ENCODE measurements at regions not wholly inside any gene's neighbourhood (a gene's known extent, or its start where the extent isn't known, plus 50 kb on each side); places are given as distances from the start of the nearest gene placed in this dataset.
A peak's percentile ranks its signal among the peaks of the same experiment; 100 is the strongest.

DNA sequence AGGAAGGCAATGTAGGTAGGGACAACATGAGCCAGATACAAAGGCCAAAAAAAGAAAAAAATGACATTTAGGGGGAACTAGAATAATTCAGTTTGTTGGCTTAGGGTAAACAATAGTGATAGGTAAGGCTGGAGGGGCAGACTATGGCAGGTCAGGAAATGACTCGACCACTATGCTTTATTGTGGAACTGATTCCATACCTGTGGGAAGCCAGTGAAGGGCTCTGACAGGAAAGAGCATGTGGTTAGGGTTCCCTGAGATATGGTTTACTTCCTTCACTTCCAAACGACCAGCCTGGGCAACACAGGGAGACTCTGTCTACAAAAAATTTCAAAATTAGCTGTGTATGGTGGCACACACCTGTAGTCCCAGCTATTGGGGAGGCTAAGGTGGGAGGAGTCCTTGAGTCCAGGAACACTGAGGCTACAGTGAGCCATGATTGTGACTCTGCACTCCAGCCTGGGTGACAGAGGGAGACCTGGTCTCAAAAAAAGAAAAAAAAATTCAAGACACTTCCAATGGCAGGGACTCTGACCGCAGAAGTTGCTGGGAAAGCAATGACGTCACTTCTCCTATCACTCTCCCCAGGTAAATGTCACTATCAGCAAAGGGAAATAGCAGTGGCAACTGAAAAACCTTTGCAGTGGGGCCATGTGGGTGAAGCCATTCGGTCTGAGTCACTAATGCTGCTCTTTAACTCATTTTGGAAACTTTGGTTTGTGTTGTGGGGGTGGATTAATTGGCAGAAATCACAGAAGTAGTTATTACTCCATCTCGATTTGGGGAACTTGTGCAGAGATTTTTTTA is 192.8 kb upstream of the TSC22D1 start:
- H3K4me1 Mint-ChIP-seq (ENCODE audit: low read depth), result peaks cover 29% of the 10 kb centered on the region
- H3K27me3 Mint-ChIP-seq (ENCODE audit: low read depth), result no peaks in the 10 kb centered on the region
- ATAC-seq, result peak; percentile 82
- no peaks in the 10 kb centered on the region for H3K9me3 Mint-ChIP-seq
- no peaks in the 10 kb centered on the region for H3K36me3 Mint-ChIP-seq (ENCODE audit: insufficient read depth)
- DNase-seq, result peak; percentile 17
- no peak overlapping the region for H3K4me3 Mint-ChIP-seq

GRCh38 chr13:44768239-44768638 is 192.1 kb upstream of the TSC22D1 start:
- ATAC-seq, result peak; percentile 53 to 64
- no peak overlapping the region for H3K4me3 Mint-ChIP-seq
- no peaks in the 10 kb centered on the region for H3K27me3 Mint-ChIP-seq (ENCODE audit: low read depth)
- H3K4me1 Mint-ChIP-seq (ENCODE audit: low read depth), result peaks cover 29% of the 10 kb centered on the region
- H3K9me3 Mint-ChIP-seq, result no peaks in the 10 kb centered on the region
- no peaks in the 10 kb centered on the region for H3K36me3 Mint-ChIP-seq (ENCODE audit: insufficient read depth)
- DNase-seq, result peak; percentile 21

DNA sequence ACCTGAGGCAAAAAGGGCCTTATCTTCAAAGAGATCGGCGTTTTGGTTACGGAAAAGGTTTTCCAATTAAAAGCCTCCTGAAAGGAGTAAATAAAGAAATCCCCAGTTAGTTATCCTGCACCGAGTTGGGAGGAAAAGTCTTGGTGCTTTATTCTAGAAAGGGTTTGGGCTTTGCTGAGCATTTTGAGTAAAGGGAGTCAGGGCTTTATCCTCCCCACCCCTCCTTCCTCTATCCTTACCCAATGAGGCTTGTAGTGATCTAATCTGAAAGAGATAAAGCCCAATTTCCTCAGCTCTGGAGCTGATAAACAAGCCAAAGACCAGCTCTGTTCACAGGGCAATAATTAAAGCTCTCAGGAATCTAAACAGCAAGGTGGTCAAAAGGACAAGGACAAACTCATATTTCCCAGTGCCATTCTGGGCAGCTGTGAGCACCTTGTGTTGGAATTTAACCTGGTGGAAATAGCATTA is 188.9 kb upstream of the TSC22D1 start:
- peaks cover 2% of the 10 kb centered on the region for H3K27me3 Mint-ChIP-seq (ENCODE audit: low read depth)
- H3K4me1 Mint-ChIP-seq (ENCODE audit: low read depth), result peaks cover 26% of the 10 kb centered on the region
- H3K9me3 Mint-ChIP-seq, result no peaks in the 10 kb centered on the region
- ATAC-seq (no peak), DNase-seq (no peak)
- no peaks in the 10 kb centered on the region for H3K36me3 Mint-ChIP-seq (ENCODE audit: insufficient read depth)
- no peak overlapping the region for H3K4me3 Mint-ChIP-seq

- Mint-ChIP-seq H3K4me3 (no peak overlapping the region), H3K4me1 (ENCODE audit: low read depth) (peaks cover 22% of the 10 kb centered on the region), H3K27me3 (ENCODE audit: low read depth) (peaks cover 2% of the 10 kb centered on the region), H3K9me3 (no peaks in the 10 kb centered on the region), H3K36me3 (ENCODE audit: insufficient read depth) (no peaks in the 10 kb centered on the region)
- DNase-seq, result no peak
- ATAC-seq, result no peak
Observed at GRCh38 chr13:44764302-44764692, 188.2 kb upstream of the TSC22D1 start.

GRCh38 chr13:44763615-44764301 is 187.6 kb upstream of the TSC22D1 start:
- H3K9me3 Mint-ChIP-seq, result no peaks in the 10 kb centered on the region
- no peaks in the 10 kb centered on the region for H3K36me3 Mint-ChIP-seq (ENCODE audit: insufficient read depth)
- DNase-seq, result no peak
- H3K4me1 Mint-ChIP-seq (ENCODE audit: low read depth), result peaks cover 22% of the 10 kb centered on the region
- H3K4me3 Mint-ChIP-seq, result no peak overlapping the region
- peaks cover 2% of the 10 kb centered on the region for H3K27me3 Mint-ChIP-seq (ENCODE audit: low read depth)
- no peak for ATAC-seq

DNA sequence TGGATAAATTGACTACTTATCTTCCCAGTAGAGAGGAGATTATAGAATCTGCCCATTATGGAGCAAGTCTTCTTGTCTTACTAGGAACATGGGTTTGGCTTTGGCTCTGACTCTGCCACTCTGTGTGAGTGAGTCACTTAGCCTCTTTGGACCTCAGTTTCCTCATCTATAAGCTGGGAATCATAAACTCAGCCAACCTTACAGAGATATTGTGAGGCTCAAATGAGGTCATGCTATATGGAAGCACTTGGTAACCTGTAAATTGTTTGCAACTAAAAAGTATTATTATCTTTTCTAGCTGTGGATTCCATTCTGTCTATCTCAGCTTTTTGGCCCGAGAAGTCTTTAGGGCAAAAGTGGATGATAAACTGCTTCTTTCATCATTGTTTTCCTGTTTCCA is 186.8 kb upstream of the TSC22D1 start:
- DNase-seq (no peak), ATAC-seq (no peak)
- no peaks in the 10 kb centered on the region for H3K36me3 Mint-ChIP-seq (ENCODE audit: insufficient read depth)
- peaks cover 2% of the 10 kb centered on the region for H3K27me3 Mint-ChIP-seq (ENCODE audit: low read depth)
- no peak overlapping the region for H3K4me3 Mint-ChIP-seq
- H3K9me3 Mint-ChIP-seq, result no peaks in the 10 kb centered on the region
- peaks cover 17% of the 10 kb centered on the region for H3K4me1 Mint-ChIP-seq (ENCODE audit: low read depth)

GRCh38 chr13:44760434-44760833 is 184.3 kb upstream of the TSC22D1 start:
- no peak overlapping the region for H3K4me3 Mint-ChIP-seq
- H3K36me3 Mint-ChIP-seq (ENCODE audit: insufficient read depth), result no peaks in the 10 kb centered on the region
- H3K9me3 Mint-ChIP-seq, result no peaks in the 10 kb centered on the region
- H3K4me1 Mint-ChIP-seq (ENCODE audit: low read depth), result peaks cover 12% of the 10 kb centered on the region
- peaks cover 2% of the 10 kb centered on the region for H3K27me3 Mint-ChIP-seq (ENCODE audit: low read depth)
- ATAC-seq, result no peak
- no peak for DNase-seq

DNA sequence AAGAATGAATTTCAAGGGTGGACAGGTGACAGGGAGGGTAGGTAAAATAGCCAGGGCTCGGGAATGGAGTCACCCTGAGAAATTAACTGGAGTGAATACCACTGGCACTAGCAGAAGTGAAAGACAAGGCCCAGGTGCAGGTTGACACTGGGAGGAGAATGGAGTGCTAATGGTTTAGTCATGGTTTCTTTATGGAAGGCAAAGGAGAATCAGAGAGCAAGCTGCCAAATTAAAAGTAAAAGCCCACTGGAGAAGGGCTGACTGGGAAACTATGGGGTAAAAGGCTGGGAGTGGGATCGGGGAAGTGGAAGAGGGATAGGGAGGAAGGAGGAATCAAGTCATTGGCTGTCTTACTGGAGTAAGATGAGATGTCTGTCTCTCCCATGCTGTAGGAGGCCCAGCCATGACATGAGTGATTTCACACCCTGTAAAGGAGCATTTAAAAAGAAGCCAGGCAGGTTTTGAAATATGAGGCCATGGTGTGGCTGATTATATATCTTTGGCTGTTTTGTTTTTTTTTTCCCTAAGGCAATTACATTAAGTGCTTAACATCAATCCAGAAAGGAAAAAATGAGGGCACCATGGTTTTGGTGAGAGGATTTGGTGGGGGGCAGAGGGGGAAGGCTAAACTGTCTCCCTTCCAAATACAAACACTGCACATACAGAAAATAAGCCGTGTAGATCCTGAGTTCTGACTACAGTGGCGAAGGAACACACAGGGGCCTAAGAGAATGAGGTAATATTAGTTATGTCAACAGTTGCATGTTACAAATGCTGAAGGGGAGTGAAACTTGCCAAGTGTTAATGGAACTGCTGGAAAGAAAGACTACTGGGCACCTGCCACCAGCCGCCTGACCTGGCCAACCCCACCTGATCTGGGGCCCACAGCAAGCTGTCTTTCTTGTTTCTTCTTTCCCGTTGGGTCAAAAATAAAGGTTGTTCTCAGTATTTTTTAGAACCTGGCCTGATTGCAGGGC is 183.5 kb upstream of the TSC22D1 start:
- no peaks in the 10 kb centered on the region for H3K36me3 Mint-ChIP-seq (ENCODE audit: insufficient read depth)
- ATAC-seq (no peak), DNase-seq (no peak)
- no peak overlapping the region for H3K4me3 Mint-ChIP-seq
- peaks cover 2% of the 10 kb centered on the region for H3K27me3 Mint-ChIP-seq (ENCODE audit: low read depth)
- no peaks in the 10 kb centered on the region for H3K9me3 Mint-ChIP-seq
- H3K4me1 Mint-ChIP-seq (ENCODE audit: low read depth), result peaks cover 12% of the 10 kb centered on the region

- H3K9me3 Mint-ChIP-seq, result no peaks in the 10 kb centered on the region
- H3K4me3 Mint-ChIP-seq, result no peak overlapping the region
- peaks cover 2% of the 10 kb centered on the region for H3K27me3 Mint-ChIP-seq (ENCODE audit: low read depth)
- no peak for DNase-seq
- H3K36me3 Mint-ChIP-seq (ENCODE audit: insufficient read depth), result no peaks in the 10 kb centered on the region
- peak; percentile 84 to 93 for ATAC-seq
- peaks cover 10% of the 10 kb centered on the region for H3K4me1 Mint-ChIP-seq (ENCODE audit: low read depth)
Observed at GRCh38 chr13:44758630-44759383, 182.7 kb upstream of the TSC22D1 start.

- ATAC-seq (no peak), DNase-seq (no peak)
- Mint-ChIP-seq H3K27me3 (ENCODE audit: low read depth) (peaks cover 2% of the 10 kb centered on the region), H3K36me3 (ENCODE audit: insufficient read depth) (no peaks in the 10 kb centered on the region), H3K4me1 (ENCODE audit: low read depth) (peaks cover 10% of the 10 kb centered on the region), H3K4me3 (no peak overlapping the region), H3K9me3 (no peaks in the 10 kb centered on the region)
Observed at GRCh38 chr13:44757671-44758070, 181.5 kb upstream of the TSC22D1 start.

DNA sequence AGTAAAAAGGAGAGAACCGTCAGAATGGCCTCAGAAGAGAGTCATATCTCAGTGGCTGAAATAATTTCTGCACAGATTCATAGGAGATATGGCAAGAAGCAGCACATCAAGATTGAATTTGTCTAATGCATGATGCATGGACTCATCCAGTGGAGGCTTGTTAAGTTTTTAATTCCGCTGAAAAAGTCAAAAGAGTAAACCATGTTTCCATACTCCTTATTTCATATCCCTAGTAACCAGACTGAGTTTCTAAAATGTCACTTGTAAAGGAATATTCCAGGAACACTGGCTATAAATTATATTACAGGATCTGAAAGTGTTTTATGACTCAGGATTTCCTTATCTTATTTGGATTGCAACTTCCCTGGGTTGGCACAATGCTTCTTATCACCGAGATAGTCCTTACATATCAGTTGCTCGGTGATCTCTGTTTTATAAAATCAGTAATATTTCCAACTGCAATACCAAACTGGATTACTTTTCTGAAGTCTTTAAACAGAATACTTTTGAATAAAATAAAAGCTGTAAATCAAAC is 180.2 kb upstream of the TSC22D1 start:
- ATAC-seq (no peak), DNase-seq (no peak)
- Mint-ChIP-seq H3K9me3 (no peaks in the 10 kb centered on the region), H3K36me3 (ENCODE audit: insufficient read depth) (no peaks in the 10 kb centered on the region), H3K4me1 (ENCODE audit: low read depth) (peaks cover 10% of the 10 kb centered on the region), H3K27me3 (ENCODE audit: low read depth) (peaks cover 2% of the 10 kb centered on the region), H3K4me3 (no peak overlapping the region)

DNA sequence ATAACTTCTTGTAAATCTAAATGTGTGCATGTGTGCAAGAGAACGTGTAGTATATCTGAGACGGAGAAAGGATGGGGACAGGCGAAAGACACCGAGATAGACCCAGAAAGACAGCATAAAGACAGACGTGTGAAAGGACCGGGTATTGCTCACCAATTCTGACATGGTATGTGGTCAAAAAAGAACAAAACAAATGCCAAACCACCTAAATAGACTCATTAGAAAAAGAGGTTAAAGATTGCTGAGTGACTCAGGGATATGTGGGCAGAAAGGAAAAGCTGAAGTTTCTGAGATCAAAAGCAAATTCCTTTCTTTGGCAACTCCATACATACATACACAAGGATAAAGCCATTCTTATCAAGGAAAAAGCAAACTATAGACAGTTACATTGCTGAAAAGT is 179.7 kb upstream of the TSC22D1 start:
- Mint-ChIP-seq H3K9me3 (no peaks in the 10 kb centered on the region), H3K4me1 (ENCODE audit: low read depth) (peaks cover 10% of the 10 kb centered on the region), H3K4me3 (no peak overlapping the region), H3K27me3 (ENCODE audit: low read depth) (peaks cover 2% of the 10 kb centered on the region), H3K36me3 (ENCODE audit: insufficient read depth) (no peaks in the 10 kb centered on the region)
- no peak for DNase-seq
- ATAC-seq, result peak in 1 of 2 donors; percentile 33

DNA sequence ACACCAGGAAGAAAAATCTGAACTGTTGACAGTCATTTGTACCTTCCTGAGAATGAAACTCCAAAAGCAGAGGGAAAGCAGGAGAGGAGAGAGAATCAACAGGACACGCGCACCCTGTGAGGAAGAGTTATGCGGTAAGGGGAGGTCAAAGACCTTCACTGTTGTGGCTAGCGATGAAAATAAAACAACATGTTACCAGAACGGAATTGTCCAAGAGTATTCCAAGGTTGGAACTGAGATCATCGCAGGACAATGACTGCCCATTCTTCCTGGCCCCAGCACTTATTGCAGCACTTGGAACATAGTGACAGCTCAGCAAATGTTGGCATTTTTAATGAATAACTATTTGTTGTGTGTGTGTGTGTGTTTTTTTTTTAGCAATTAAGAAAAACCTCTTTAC is 176.0 kb upstream of the TSC22D1 start:
- Mint-ChIP-seq H3K27me3 (ENCODE audit: low read depth) (no peaks in the 10 kb centered on the region), H3K4me1 (ENCODE audit: low read depth) (no peaks in the 10 kb centered on the region), H3K9me3 (no peaks in the 10 kb centered on the region), H3K36me3 (ENCODE audit: insufficient read depth) (no peaks in the 10 kb centered on the region), H3K4me3 (no peak overlapping the region)
- ATAC-seq (no peak), DNase-seq (no peak)

Measured in activated T-cell treated with anti-CD3 and anti-CD28 coated beads, Interleukin-2, amount 50 U/mL, for 4 hours (primary cell).